Endothelial cell of umbilical vein (primary cell): ENCODE measurements at regions not wholly inside any gene's neighbourhood (a gene's known extent, or its start where the extent isn't known, plus 50 kb on each side); places are given as distances from the start of the nearest gene placed in this dataset.

ENCODE experiments used
- EZH2 ChIP-seq: IDR thresholded peaks from 2 replicates; pipeline ENCODE4 v1.6.1; 2012; ENCODE audit warnings: borderline replicate concordance, low read depth, mild to moderate bottlenecking, moderate library complexity, low read length, inconsistent platforms; ENCODE audit not compliant: severe bottlenecking
- GATA2 ChIP-seq: IDR thresholded peaks from 2 replicates; pipeline ENCODE4 v1.7.0; 2011; ENCODE audit warnings: low read depth, mild to moderate bottlenecking, moderate library complexity, mixed read lengths, low read length; ENCODE audit not compliant: insufficient read length, insufficient read depth
- POLR2A ChIP-seq: IDR thresholded peaks from 2 replicates; pipeline ENCODE4 v1.6.1; 2012; ENCODE audit warnings: low read depth, mild to moderate bottlenecking, control low read depth, low read length
- POLR2AphosphoS5 ChIP-seq: IDR thresholded peaks from 2 replicates; pipeline ENCODE4 v1.6.1; 2012; ENCODE audit warnings: low read depth, mild to moderate bottlenecking, control low read depth, low read length, moderate library complexity; ENCODE audit not compliant: insufficient read depth
- TF ChIP-seq, protein P1 (sequence below), 2 donors: IDR thresholded peaks; 1 replicate in 1 of 2; 2 replicates in 1 of 2; pipeline ENCODE4 v1.5.1; 2011; ENCODE audit warnings: low read length in 2 of 2, mild to moderate bottlenecking in 2 of 2, moderate library complexity in 2 of 2, control low read depth in 1 of 2, inconsistent platforms in 1 of 2, low read depth in 1 of 2; ENCODE audit not compliant: insufficient read depth in 1 of 2; ENCODE audit errors: extremely low read depth in 1 of 2
- TF ChIP-seq, protein P2 (sequence below): IDR thresholded peaks from 2 replicates; pipeline ENCODE4 v1.6.1; 2011; ENCODE audit not compliant: insufficient read depth, insufficient read length

DNA sequence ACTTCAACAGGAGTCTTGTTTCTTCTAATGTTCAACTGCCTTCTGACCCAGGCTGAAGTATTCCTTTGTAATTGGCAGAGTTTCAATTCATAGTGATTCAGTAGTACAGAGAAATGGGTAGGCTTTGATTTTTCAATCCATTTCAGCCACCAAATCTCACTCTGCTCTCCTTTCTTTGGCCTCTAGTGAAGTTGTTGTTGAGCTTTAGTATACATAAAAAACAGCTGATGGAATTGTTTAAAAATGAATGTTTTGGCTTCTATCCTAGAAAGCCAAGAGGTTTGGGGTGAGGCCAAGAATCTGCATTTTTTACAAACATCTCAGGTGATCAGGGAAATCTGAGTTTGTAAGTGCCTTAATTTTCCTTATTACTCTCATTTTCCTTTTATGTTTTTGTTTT, 182.9 kb upstream of the MAP1B start:
- no peak for TF ChIP-seq POLR2A
- TF ChIP-seq, protein P1, sequence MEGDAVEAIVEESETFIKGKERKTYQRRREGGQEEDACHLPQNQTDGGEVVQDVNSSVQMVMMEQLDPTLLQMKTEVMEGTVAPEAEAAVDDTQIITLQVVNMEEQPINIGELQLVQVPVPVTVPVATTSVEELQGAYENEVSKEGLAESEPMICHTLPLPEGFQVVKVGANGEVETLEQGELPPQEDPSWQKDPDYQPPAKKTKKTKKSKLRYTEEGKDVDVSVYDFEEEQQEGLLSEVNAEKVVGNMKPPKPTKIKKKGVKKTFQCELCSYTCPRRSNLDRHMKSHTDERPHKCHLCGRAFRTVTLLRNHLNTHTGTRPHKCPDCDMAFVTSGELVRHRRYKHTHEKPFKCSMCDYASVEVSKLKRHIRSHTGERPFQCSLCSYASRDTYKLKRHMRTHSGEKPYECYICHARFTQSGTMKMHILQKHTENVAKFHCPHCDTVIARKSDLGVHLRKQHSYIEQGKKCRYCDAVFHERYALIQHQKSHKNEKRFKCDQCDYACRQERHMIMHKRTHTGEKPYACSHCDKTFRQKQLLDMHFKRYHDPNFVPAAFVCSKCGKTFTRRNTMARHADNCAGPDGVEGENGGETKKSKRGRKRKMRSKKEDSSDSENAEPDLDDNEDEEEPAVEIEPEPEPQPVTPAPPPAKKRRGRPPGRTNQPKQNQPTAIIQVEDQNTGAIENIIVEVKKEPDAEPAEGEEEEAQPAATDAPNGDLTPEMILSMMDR (IDR thresholded peaks at IDR 0.05; ENCODE audit: extremely low read depth in 1 of 2, insufficient read depth in 1 of 2, low read depth in 1 of 2, low read length in 2 of 2), result no peak
- no peak for TF ChIP-seq EZH2
- TF ChIP-seq, protein P2, sequence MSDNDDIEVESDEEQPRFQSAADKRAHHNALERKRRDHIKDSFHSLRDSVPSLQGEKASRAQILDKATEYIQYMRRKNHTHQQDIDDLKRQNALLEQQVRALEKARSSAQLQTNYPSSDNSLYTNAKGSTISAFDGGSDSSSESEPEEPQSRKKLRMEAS, result no peak
- no peak for TF ChIP-seq POLR2AphosphoS5
- no peak for TF ChIP-seq GATA2
